HEK293 (cell line): ENCODE measurements at regions not wholly inside any gene's neighbourhood (a gene's known extent, or its start where the extent isn't known, plus 50 kb on each side); places are given as distances from the start of the nearest gene placed in this dataset.

Experiments
- CTCF ChIA-PET: fragments of 350-600 bp; formaldehyde crosslinking; extraction: SDS; loops from one replicate; lab custom pipeline; 2021; ENCODE audit warnings: antibody characterized with exemption; lab: Yijun Ruan, JAX
- POLR2A ChIA-PET: fragments of 300-600 bp; formaldehyde crosslinking; extraction: SDS; loops from one replicate; lab custom pipeline; 2020; ENCODE audit warnings: antibody characterized with exemption, inconsistent platforms; lab: Yijun Ruan, JAX
- H3K27ac ChIP-seq: fragments of 200-500 bp; sonication (Bioruptor generic); 2 replicates; pipeline ENCODE4 v1.5.1; 2014; ENCODE audit warnings: low read depth, low read length, control low read depth, inconsistent platforms; ENCODE audit errors: extremely low read depth
- H3K36me3 ChIP-seq, 2 experiments: fragments of 200-500 bp in 1 of 2; sonication (Bioruptor generic) in 1 of 2; 1 replicate in 1 of 2; 2 replicates in 1 of 2; pipeline ENCODE4 v1.5.1; 2014 to 2017; ENCODE audit warnings: inconsistent platforms in 2 of 2, low read length in 2 of 2; ENCODE audit not compliant: control insufficient read depth in 2 of 2, insufficient read depth in 1 of 2
- H3K4me1 ChIP-seq: fragments of 200-500 bp; sonication (Bioruptor generic); 2 replicates; pipeline ENCODE4 v1.5.1; 2014; ENCODE audit warnings: mild to moderate bottlenecking, low read length, inconsistent platforms; ENCODE audit not compliant: control insufficient read depth, insufficient read depth
- H3K4me3 ChIP-seq: 2 replicates; pipeline ENCODE4 v1.5.1; 2011; ENCODE audit warnings: low read depth, mild to moderate bottlenecking, control low read depth, low read length, moderate library complexity
- H3K9me3 ChIP-seq: fragments of 200-500 bp; sonication (Bioruptor generic); 2 replicates; pipeline ENCODE4 v1.5.1; 2014; ENCODE audit warnings: low read depth, low read length, inconsistent platforms; ENCODE audit not compliant: control insufficient read depth, insufficient read depth
- GLIS1 ChIP-seq: fragments of 450-650 bp; formaldehyde crosslinking; IDR thresholded peaks from 2 replicates; pipeline ENCODE4 v1.5.1; 2016; ENCODE audit warnings: missing biosample characterization, missing genetic modification characterization
- PRDM2 ChIP-seq: fragments of 450-650 bp; formaldehyde crosslinking; IDR thresholded peaks from 2 replicates; pipeline ENCODE4 v1.5.1; 2016; ENCODE audit warnings: missing biosample characterization, missing genetic modification characterization, borderline replicate concordance
- TRIM28 ChIP-seq: IDR thresholded peaks from 2 replicates; pipeline ENCODE4 v1.6.1; 2011; ENCODE audit warnings: low read length, control low read depth, borderline replicate concordance
- YY1 ChIP-seq: fragments of 450-650 bp; formaldehyde crosslinking; IDR thresholded peaks from 2 replicates; pipeline ENCODE4 v1.5.1; 2018; ENCODE audit warnings: missing biosample characterization, missing genetic modification characterization
- ZFP37 ChIP-seq: fragments of 450-650 bp; formaldehyde crosslinking; IDR thresholded peaks from 2 replicates; pipeline ENCODE4 v1.5.1; 2016; ENCODE audit warnings: missing biosample characterization, missing genetic modification characterization
- ZNF121 ChIP-seq: fragments of 450-650 bp; formaldehyde crosslinking; IDR thresholded peaks from 2 replicates; pipeline ENCODE4 v1.5.1; 2016; ENCODE audit warnings: missing biosample characterization, missing genetic modification characterization
- ZNF133 ChIP-seq: fragments of 450-650 bp; formaldehyde crosslinking; IDR thresholded peaks from 2 replicates; pipeline ENCODE4 v1.5.1; 2016; ENCODE audit warnings: missing biosample characterization, missing genetic modification characterization
- ZNF157 ChIP-seq: fragments of 450-650 bp; formaldehyde crosslinking; IDR thresholded peaks from 2 replicates; pipeline ENCODE4 v1.5.1; 2016; ENCODE audit warnings: missing biosample characterization, missing genetic modification characterization
- ZNF23 ChIP-seq: fragments of 450-650 bp; formaldehyde crosslinking; IDR thresholded peaks from 2 replicates; pipeline ENCODE4 v1.5.1; 2016; ENCODE audit warnings: missing biosample characterization, missing genetic modification characterization, borderline replicate concordance
- ZNF394 ChIP-seq: fragments of 450-650 bp; formaldehyde crosslinking; IDR thresholded peaks from 2 replicates; pipeline ENCODE4 v1.5.1; 2016; ENCODE audit warnings: missing biosample characterization, missing genetic modification characterization, mild to moderate bottlenecking, moderate library complexity, borderline replicate concordance
- ZNF610 ChIP-seq: fragments of 450-650 bp; formaldehyde crosslinking; IDR thresholded peaks from 2 replicates; pipeline ENCODE4 v1.5.1; 2016; ENCODE audit warnings: missing biosample characterization, missing genetic modification characterization, borderline replicate concordance
- ZNF777 ChIP-seq: fragments of 450-650 bp; formaldehyde crosslinking; IDR thresholded peaks from 2 replicates; pipeline ENCODE4 v1.5.1; 2017; ENCODE audit warnings: missing biosample characterization, missing genetic modification characterization, borderline replicate concordance
- ZNF785 ChIP-seq: fragments of 450-650 bp; formaldehyde crosslinking; IDR thresholded peaks from 2 replicates; pipeline ENCODE4 v1.5.1; 2016; ENCODE audit warnings: missing biosample characterization, missing genetic modification characterization
- ZSCAN30 ChIP-seq: fragments of 450-650 bp; IDR thresholded peaks from 2 replicates; pipeline ENCODE4 v1.5.1; 2018; ENCODE audit warnings: missing biosample characterization, mild to moderate bottlenecking, missing genetic modification characterization, moderate library complexity
- TF ChIP-seq, protein P1 (sequence below): fragments of 450-650 bp; formaldehyde crosslinking; conservative IDR thresholded peaks from 2 replicates; pipeline ENCODE4 v1.5.1; 2016; ENCODE audit warnings: low read depth, missing biosample characterization, missing genetic modification characterization

GRCh38 chr4:82201303-82201702 lies 172.5 kb downstream of the HNRNPD start:
- ChIA-PET CTCF (interaction anchor here (0.6 to 2.1 kb wide), 14 partner anchors 9 to 1117 kb away, joined by 3 to 17 read pairs (median 3); no protein-coding TSS in a partner anchor), POLR2A (no interaction called here)
- Histone ChIP-seq H3K36me3 (no peaks in the 10 kb centered on the region), H3K4me3 (no peak overlapping the region), H3K9me3 (no peaks in the 10 kb centered on the region), H3K27ac (no peak overlapping the region), H3K4me1 (no peaks in the 10 kb centered on the region)
- TF ChIP-seq ZNF157 = no peak
- no peak for TF ChIP-seq TRIM28
- TF ChIP-seq ZNF785 (tag by site-specific recombination) = no peak
- TF ChIP-seq GLIS1 (tag by site-specific recombination) = peak; percentile 49
- TF ChIP-seq ZNF23 = no peak
- no peak for TF ChIP-seq ZNF394 (tag by site-specific recombination)
- no peak for TF ChIP-seq ZNF133 (tag by site-specific recombination)

DNA sequence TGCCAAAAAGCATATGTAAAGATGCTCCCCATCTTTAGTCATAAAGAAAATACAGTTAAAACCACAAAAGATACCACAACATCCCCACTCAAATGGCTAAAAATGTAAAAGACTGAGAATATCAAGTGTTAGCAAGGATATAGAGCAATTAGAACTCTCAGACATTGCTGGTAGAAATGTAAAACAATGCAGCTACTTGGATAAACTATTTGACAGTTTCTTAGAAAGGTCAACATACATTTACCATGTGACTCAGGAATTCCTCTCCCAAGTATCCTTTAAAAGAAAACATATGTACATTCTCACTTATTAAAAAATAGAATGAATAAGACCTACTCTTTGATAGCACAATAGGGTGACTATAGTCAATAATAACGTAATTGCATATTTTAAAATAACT lies 173.7 kb downstream of the HNRNPD start:
- ChIA-PET CTCF (interaction anchor here (0.7 kb wide), 1 partner anchor 1160 kb away, joined by 3 read pairs; no protein-coding TSS in a partner anchor), POLR2A (no interaction called here)
- Histone ChIP-seq H3K9me3 (no peaks in the 10 kb centered on the region), H3K4me3 (no peak overlapping the region), H3K4me1 (no peaks in the 10 kb centered on the region), H3K27ac (no peak overlapping the region), H3K36me3 (no peaks in the 10 kb centered on the region)
- TF ChIP-seq ZNF610 (tag by site-specific recombination) (no peak), ZNF777 (tag by site-specific recombination) (no peak), PRDM2 (no peak)

GRCh38 chr4:82194329-82194728 lies 179.5 kb downstream of the HNRNPD start:
- TF ChIP-seq, protein P1, sequence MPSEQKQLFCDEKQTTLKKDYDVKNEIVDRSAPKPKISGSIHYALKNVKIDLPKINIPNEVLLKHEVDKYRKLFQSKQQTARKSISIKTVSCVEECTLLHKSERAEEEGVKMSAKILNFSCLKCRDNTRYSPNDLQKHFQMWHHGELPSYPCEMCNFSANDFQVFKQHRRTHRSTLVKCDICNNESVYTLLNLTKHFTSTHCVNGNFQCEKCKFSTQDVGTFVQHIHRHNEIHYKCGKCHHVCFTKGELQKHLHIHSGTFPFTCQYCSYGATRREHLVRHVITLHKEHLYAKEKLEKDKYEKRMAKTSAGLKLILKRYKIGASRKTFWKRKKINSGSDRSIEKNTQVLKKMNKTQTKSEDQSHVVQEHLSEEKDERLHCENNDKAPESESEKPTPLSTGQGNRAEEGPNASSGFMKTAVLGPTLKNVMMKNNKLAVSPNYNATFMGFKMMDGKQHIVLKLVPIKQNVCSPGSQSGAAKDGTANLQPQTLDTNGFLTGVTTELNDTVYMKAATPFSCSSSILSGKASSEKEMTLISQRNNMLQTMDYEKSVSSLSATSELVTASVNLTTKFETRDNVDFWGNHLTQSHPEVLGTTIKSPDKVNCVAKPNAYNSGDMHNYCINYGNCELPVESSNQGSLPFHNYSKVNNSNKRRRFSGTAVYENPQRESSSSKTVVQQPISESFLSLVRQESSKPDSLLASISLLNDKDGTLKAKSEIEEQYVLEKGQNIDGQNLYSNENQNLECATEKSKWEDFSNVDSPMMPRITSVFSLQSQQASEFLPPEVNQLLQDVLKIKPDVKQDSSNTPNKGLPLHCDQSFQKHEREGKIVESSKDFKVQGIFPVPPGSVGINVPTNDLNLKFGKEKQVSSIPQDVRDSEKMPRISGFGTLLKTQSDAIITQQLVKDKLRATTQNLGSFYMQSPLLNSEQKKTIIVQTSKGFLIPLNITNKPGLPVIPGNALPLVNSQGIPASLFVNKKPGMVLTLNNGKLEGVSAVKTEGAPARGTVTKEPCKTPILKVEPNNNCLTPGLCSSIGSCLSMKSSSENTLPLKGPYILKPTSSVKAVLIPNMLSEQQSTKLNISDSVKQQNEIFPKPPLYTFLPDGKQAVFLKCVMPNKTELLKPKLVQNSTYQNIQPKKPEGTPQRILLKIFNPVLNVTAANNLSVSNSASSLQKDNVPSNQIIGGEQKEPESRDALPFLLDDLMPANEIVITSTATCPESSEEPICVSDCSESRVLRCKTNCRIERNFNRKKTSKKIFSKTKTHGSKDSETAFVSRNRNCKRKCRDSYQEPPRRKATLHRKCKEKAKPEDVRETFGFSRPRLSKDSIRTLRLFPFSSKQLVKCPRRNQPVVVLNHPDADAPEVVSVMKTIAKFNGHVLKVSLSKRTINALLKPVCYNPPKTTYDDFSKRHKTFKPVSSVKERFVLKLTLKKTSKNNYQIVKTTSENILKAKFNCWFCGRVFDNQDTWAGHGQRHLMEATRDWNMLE (tag by site-specific recombination) = no peak
- TF ChIP-seq ZSCAN30 (tag by site-specific recombination) (no peak), ZFP37 (no peak), YY1 (tag by site-specific recombination) (no peak), ZNF121 (tag by site-specific recombination) (no peak)
- no peak overlapping the region for H3K27ac ChIP-seq
- no peaks in the 10 kb centered on the region for H3K36me3 ChIP-seq
- no peaks in the 10 kb centered on the region for H3K9me3 ChIP-seq
- H3K4me1 ChIP-seq = no peaks in the 10 kb centered on the region
- ChIA-PET CTCF (no interaction called here), POLR2A (no interaction called here)
- no peak overlapping the region for H3K4me3 ChIP-seq
